OCI-LY7 (cell line): ENCODE measurements at regions not wholly inside any gene's neighbourhood (a gene's known extent, or its start where the extent isn't known, plus 50 kb on each side); places are given as distances from the start of the nearest gene placed in this dataset.
"Not testable (repeated sequence)": the region's sequence is repeated elsewhere in the genome, so short reads cannot be mapped to it uniquely, and the experiment has no call there.

ENCODE experiments used
- EZH2phosphoT487 ChIP-seq: fragments of 200-600 bp; sonication (generic); IDR thresholded peaks from 2 replicates; pipeline ENCODE4 v1.6.1; 2018; ENCODE audit warnings: low read depth, borderline replicate concordance, mild to moderate bottlenecking, mixed run types, antibody characterized with exemption, low read length, moderate library complexity, mixed read lengths
- TF ChIP-seq, protein P1 (sequence below): fragments of 200-600 bp; sonication (generic); conservative IDR thresholded peaks from 2 replicates; pipeline ENCODE4 v1.5.1; 2014; ENCODE audit warnings: mild to moderate bottlenecking, antibody characterized with exemption, low read length, moderate library complexity, mixed read lengths

DNA sequence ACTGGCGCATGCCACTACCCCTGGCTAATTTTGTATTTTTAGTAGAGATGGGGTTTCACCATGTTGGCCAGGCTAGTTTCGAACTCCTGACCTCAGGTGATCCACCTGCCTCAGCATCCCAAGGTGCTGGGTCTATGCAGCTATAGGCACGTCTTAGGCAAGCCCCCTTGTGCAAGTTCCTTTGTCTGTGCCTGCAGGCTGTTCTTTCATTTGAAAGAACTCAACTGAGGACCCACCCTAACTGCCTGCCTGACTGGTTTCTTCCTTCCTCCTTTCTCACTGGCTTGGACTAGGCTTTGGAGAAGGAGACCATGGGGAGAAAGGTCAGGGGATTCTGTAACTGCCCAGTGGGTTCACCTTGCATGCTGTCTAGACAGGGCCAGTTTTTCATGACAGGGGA, 361.0 kb downstream of the TYW1 start:
- TF ChIP-seq, protein P1, sequence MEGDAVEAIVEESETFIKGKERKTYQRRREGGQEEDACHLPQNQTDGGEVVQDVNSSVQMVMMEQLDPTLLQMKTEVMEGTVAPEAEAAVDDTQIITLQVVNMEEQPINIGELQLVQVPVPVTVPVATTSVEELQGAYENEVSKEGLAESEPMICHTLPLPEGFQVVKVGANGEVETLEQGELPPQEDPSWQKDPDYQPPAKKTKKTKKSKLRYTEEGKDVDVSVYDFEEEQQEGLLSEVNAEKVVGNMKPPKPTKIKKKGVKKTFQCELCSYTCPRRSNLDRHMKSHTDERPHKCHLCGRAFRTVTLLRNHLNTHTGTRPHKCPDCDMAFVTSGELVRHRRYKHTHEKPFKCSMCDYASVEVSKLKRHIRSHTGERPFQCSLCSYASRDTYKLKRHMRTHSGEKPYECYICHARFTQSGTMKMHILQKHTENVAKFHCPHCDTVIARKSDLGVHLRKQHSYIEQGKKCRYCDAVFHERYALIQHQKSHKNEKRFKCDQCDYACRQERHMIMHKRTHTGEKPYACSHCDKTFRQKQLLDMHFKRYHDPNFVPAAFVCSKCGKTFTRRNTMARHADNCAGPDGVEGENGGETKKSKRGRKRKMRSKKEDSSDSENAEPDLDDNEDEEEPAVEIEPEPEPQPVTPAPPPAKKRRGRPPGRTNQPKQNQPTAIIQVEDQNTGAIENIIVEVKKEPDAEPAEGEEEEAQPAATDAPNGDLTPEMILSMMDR = not testable (repeated sequence)
- TF ChIP-seq EZH2phosphoT487 = not testable (repeated sequence)
